BE2C (cell line): ENCODE measurements at regions not wholly inside any gene's neighbourhood (a gene's known extent, or its start where the extent isn't known, plus 50 kb on each side); places are given as distances from the start of the nearest gene placed in this dataset.

Source experiments
- DNase-seq: peaks from one replicate; pipeline ENCODE4 v3.0.0-alpha.2; 2020
- H3K27me3 ChIP-seq: fragments of 250-450 bp; sonication (Bioruptor Pico); 2 replicates; pipeline ENCODE4 v1.5.1; 2020; ENCODE audit warnings: mild to moderate bottlenecking
- H3K36me3 ChIP-seq: fragments of 250-450 bp; sonication (Bioruptor Pico); 2 replicates; pipeline ENCODE4 v1.5.1; 2020; ENCODE audit warnings: mild to moderate bottlenecking
- H3K4me1 ChIP-seq: fragments of 250-450 bp; sonication (Bioruptor Pico); 2 replicates; pipeline ENCODE4 v1.5.1; 2020
- H3K4me3 ChIP-seq: 2 replicates; pipeline ENCODE4 v1.5.1; 2011; ENCODE audit warnings: low read depth, low read length
- H3K9me3 ChIP-seq: fragments of 250-450 bp; sonication (Bioruptor Pico); 2 replicates; pipeline ENCODE4 v1.5.1; 2020
- TF ChIP-seq, protein P1 (sequence below): IDR thresholded peaks from 2 replicates; pipeline ENCODE4 v1.5.1; 2012; ENCODE audit warnings: mild to moderate bottlenecking, low read depth, low read length

DNA sequence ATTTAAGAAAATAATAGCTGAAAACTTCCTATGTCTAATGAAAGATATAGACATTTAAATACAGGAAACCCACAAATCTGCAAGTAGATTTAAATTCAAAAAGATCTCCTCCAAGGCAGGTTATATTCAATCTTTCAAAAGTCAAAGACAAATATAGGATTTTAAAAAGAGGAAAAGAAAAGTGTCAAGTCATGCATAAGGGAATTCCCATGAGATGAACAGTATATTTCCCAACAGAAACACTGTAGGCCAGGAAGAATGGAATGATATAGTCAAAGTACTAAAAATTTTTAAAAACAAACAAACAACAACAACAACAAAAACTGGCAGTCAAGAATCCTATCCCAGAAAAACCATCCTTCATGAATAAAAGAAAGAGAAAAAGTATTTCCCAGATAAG lies 806.5 kb upstream of the BRINP3 start:
- TF ChIP-seq, protein P1, sequence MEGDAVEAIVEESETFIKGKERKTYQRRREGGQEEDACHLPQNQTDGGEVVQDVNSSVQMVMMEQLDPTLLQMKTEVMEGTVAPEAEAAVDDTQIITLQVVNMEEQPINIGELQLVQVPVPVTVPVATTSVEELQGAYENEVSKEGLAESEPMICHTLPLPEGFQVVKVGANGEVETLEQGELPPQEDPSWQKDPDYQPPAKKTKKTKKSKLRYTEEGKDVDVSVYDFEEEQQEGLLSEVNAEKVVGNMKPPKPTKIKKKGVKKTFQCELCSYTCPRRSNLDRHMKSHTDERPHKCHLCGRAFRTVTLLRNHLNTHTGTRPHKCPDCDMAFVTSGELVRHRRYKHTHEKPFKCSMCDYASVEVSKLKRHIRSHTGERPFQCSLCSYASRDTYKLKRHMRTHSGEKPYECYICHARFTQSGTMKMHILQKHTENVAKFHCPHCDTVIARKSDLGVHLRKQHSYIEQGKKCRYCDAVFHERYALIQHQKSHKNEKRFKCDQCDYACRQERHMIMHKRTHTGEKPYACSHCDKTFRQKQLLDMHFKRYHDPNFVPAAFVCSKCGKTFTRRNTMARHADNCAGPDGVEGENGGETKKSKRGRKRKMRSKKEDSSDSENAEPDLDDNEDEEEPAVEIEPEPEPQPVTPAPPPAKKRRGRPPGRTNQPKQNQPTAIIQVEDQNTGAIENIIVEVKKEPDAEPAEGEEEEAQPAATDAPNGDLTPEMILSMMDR = no peak
- no peak for DNase-seq

DNA sequence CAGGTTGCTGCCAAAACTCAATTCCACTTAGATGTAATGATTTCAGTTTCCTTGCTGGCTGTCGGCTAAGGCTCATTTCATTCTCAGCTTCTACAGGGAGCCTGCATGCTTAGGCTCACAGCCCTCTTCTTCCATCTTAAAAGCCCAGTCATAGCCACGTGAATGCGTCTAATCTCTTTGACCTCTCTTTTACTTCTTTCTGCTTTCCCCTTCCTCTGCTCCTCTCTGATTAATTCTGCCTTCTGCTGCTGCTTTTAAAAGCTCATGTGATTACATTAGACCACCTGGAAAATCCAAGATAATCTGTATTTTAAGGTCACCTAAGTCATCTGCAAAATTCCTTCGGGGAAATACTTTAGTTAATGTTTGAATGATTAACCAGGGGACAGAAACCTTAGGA lies 812.8 kb upstream of the BRINP3 start:
- Histone ChIP-seq H3K27me3 (no peaks in the 10 kb centered on the region), H3K36me3 (no peaks in the 10 kb centered on the region), H3K9me3 (no peaks in the 10 kb centered on the region), H3K4me3 (no peak overlapping the region), H3K4me1 (no peaks in the 10 kb centered on the region; the same call in 1 of the 2 replicates)
- DNase-seq = no peak
- TF ChIP-seq, protein P1 = no peak

More for the DNA sequence above, 806.5 kb upstream of the BRINP3 start:
- no peaks in the 10 kb centered on the region for H3K27me3 ChIP-seq
- H3K4me3 ChIP-seq = no peak overlapping the region
- H3K36me3 ChIP-seq = no peaks in the 10 kb centered on the region
- H3K9me3 ChIP-seq = no peaks in the 10 kb centered on the region
- H3K4me1 ChIP-seq = no peaks in the 10 kb centered on the region

DNA sequence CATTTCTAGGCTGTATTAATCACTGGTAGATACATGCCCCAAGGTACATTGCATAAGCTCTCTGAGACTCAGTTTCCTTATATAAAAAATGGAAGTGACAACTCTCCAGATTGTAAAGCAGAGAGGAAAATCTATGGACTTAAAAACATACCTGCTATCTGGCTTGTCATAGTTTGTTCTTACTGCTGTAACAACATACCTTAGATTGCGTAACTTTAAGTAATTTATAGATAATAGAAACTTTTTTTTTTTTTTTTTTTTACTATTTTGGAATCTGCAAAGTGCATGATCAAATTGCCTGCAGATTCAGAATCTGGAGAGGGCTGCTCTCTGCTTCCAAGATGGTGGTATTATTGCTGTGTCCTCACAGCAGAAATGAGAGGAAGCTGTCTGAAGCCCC lies 827.7 kb upstream of the BRINP3 start:
- no peaks in the 10 kb centered on the region for H3K36me3 ChIP-seq
- no peak overlapping the region for H3K4me3 ChIP-seq
- H3K4me1 ChIP-seq = no peaks in the 10 kb centered on the region
- H3K9me3 ChIP-seq = no peaks in the 10 kb centered on the region
- TF ChIP-seq, protein P1 = no peak
- no peaks in the 10 kb centered on the region for H3K27me3 ChIP-seq
- DNase-seq = no peak

GRCh38 chr1:191306916-191307315 lies 829.3 kb upstream of the BRINP3 start:
- no peaks in the 10 kb centered on the region for H3K36me3 ChIP-seq
- H3K9me3 ChIP-seq = no peaks in the 10 kb centered on the region
- no peaks in the 10 kb centered on the region for H3K4me1 ChIP-seq
- TF ChIP-seq, protein P1 = no peak
- no peak overlapping the region for H3K4me3 ChIP-seq
- H3K27me3 ChIP-seq = no peaks in the 10 kb centered on the region
- DNase-seq = no peak

- no peaks in the 10 kb centered on the region for H3K27me3 ChIP-seq
- TF ChIP-seq, protein P1 = no peak
- no peaks in the 10 kb centered on the region for H3K36me3 ChIP-seq
- H3K4me3 ChIP-seq = no peak overlapping the region
- H3K4me1 ChIP-seq = no peaks in the 10 kb centered on the region
- no peaks in the 10 kb centered on the region for H3K9me3 ChIP-seq
- DNase-seq = peak; percentile 53
These were observed 838.2 kb upstream of the RGS18 start for GRCh38 chr1:191320062-191320461.

DNA sequence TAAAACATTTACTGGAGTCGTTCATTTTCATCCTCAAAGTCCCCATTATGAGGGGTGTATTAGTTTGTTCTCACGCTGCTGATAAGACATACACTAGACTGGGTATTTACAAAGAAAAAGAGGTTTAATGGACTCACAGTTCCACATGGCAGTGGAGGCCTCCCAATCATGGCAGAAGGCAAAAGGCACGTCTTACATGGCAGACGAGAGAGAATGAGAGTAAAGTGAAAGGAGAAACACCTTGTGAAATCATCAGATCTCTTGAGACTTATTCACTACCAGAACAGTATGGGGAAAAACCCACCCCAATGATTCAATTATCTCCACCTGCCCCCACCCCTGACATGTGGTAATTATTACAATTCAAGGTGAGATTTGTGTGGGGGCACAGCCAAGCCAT lies 830.4 kb upstream of the RGS18 start:
- Histone ChIP-seq H3K4me3 (no peak overlapping the region), H3K9me3 (no peaks in the 10 kb centered on the region), H3K36me3 (no peaks in the 10 kb centered on the region), H3K27me3 (no peaks in the 10 kb centered on the region), H3K4me1 (no peaks in the 10 kb centered on the region)
- DNase-seq = no peak
- TF ChIP-seq, protein P1 = no peak
